HUES48 (cell line): ENCODE measurements at regions not wholly inside any gene's neighbourhood (a gene's known extent, or its start where the extent isn't known, plus 50 kb on each side); places are given as distances from the start of the nearest gene placed in this dataset.

Experiments used
- H3K27ac ChIP-seq: one replicate; pipeline ENCODE4 v1.7.0; 2013; ENCODE audit warnings: low read depth, low read length, inconsistent platforms
- H3K27me3 ChIP-seq: 2 replicates; pipeline ENCODE4 v1.6.1; 2013; ENCODE audit warnings: mild to moderate bottlenecking, low read length; ENCODE audit not compliant: control insufficient read depth, insufficient read depth
- H3K36me3 ChIP-seq: 2 replicates; pipeline ENCODE4 v1.6.1; 2013; ENCODE audit warnings: low read length; ENCODE audit not compliant: control insufficient read depth, insufficient read depth
- H3K4me1 ChIP-seq: 2 replicates; pipeline ENCODE4 v1.6.1; 2013; ENCODE audit warnings: mild to moderate bottlenecking, low read length; ENCODE audit not compliant: control insufficient read depth, insufficient read depth
- H3K4me3 ChIP-seq: 2 replicates; pipeline ENCODE4 v1.5.1; 2013; ENCODE audit warnings: mild to moderate bottlenecking, low read depth, low read length
- H3K9ac ChIP-seq: 2 replicates; pipeline ENCODE4 v1.6.1; 2013; ENCODE audit warnings: mild to moderate bottlenecking, low read depth, low read length, moderate library complexity
- H3K9me3 ChIP-seq: 2 replicates; pipeline ENCODE4 v1.6.1; 2013; ENCODE audit warnings: low read length; ENCODE audit not compliant: control insufficient read depth, insufficient read depth

GRCh38 chr11:97325693-97326092 lies 935.9 kb downstream of the JRKL start:
- Histone ChIP-seq H3K9me3 (no peaks in the 10 kb centered on the region), H3K4me3 (no peak overlapping the region), H3K27ac (no peak overlapping the region), H3K36me3 (no peaks in the 10 kb centered on the region), H3K9ac (no peak overlapping the region), H3K4me1 (no peaks in the 10 kb centered on the region), H3K27me3 (no peaks in the 10 kb centered on the region)

- no peaks in the 10 kb centered on the region for H3K9me3 ChIP-seq
- H3K36me3 ChIP-seq = no peaks in the 10 kb centered on the region
- H3K9ac ChIP-seq = no peak overlapping the region
- no peaks in the 10 kb centered on the region for H3K4me1 ChIP-seq
- no peaks in the 10 kb centered on the region for H3K27me3 ChIP-seq
- no peak overlapping the region for H3K4me3 ChIP-seq
- no peak overlapping the region for H3K27ac ChIP-seq
Observed at GRCh38 chr11:97332271-97332670, 942.5 kb downstream of the JRKL start.

- H3K4me3 ChIP-seq = no peak overlapping the region
- no peaks in the 10 kb centered on the region for H3K4me1 ChIP-seq
- H3K27me3 ChIP-seq = no peaks in the 10 kb centered on the region
- no peak overlapping the region for H3K9ac ChIP-seq
- no peaks in the 10 kb centered on the region for H3K9me3 ChIP-seq
- H3K27ac ChIP-seq = no peak overlapping the region
- H3K36me3 ChIP-seq = no peaks in the 10 kb centered on the region
Observed at GRCh38 chr11:97336064-97336463, 946.3 kb downstream of the JRKL start.

GRCh38 chr11:97345032-97345431 lies 955.2 kb downstream of the JRKL start:
- no peaks in the 10 kb centered on the region for H3K27me3 ChIP-seq
- H3K4me1 ChIP-seq = peaks cover 13% of the 10 kb centered on the region; the same call in 1 of the 2 replicates
- H3K9ac ChIP-seq = no peak overlapping the region
- H3K36me3 ChIP-seq = no peaks in the 10 kb centered on the region
- H3K4me3 ChIP-seq = no peak overlapping the region
- H3K27ac ChIP-seq = no peak overlapping the region
- no peaks in the 10 kb centered on the region for H3K9me3 ChIP-seq

- Histone ChIP-seq H3K4me3 (no peak overlapping the region), H3K9me3 (no peaks in the 10 kb centered on the region), H3K36me3 (no peaks in the 10 kb centered on the region), H3K27me3 (no peaks in the 10 kb centered on the region), H3K27ac (peak overlapping the region; percentile 9), H3K4me1 (peaks cover 18% of the 10 kb centered on the region), H3K9ac (no peak overlapping the region)
Observed at GRCh38 chr11:97349201-97349600, 959.4 kb downstream of the JRKL start.

GRCh38 chr11:97351939-97352338 lies 962.1 kb downstream of the JRKL start:
- no peak overlapping the region for H3K27ac ChIP-seq
- no peaks in the 10 kb centered on the region for H3K36me3 ChIP-seq
- H3K4me1 ChIP-seq = peaks cover 23% of the 10 kb centered on the region

GRCh38 chr11:97354026-97354425 lies 964.2 kb downstream of the JRKL start:
- Histone ChIP-seq H3K9ac (no peak overlapping the region), H3K27me3 (no peaks in the 10 kb centered on the region), H3K27ac (peak overlapping the region; percentile 29), H3K4me3 (no peak overlapping the region), H3K36me3 (no peaks in the 10 kb centered on the region), H3K9me3 (no peaks in the 10 kb centered on the region), H3K4me1 (peaks cover 16% of the 10 kb centered on the region)

More at GRCh38 chr11:97351939-97352338, 962.1 kb downstream of the JRKL start:
- no peak overlapping the region for H3K4me3 ChIP-seq
- H3K27me3 ChIP-seq = no peaks in the 10 kb centered on the region
- no peak overlapping the region for H3K9ac ChIP-seq
- H3K9me3 ChIP-seq = no peaks in the 10 kb centered on the region

GRCh38 chr11:97354576-97354975 lies 964.8 kb downstream of the JRKL start:
- H3K27me3 ChIP-seq = no peaks in the 10 kb centered on the region

GRCh38 chr11:97355230-97355629 lies 965.4 kb downstream of the JRKL start:
- no peaks in the 10 kb centered on the region for H3K36me3 ChIP-seq
- no peak overlapping the region for H3K27ac ChIP-seq
- H3K9ac ChIP-seq = no peak overlapping the region
- no peak overlapping the region for H3K4me3 ChIP-seq
- peaks cover 10% of the 10 kb centered on the region for H3K4me1 ChIP-seq
- no peaks in the 10 kb centered on the region for H3K9me3 ChIP-seq
- no peaks in the 10 kb centered on the region for H3K27me3 ChIP-seq

More at GRCh38 chr11:97354576-97354975, 964.8 kb downstream of the JRKL start:
- H3K9ac ChIP-seq = no peak overlapping the region
- no peak overlapping the region for H3K27ac ChIP-seq
- H3K36me3 ChIP-seq = no peaks in the 10 kb centered on the region
- no peak overlapping the region for H3K4me3 ChIP-seq
- H3K9me3 ChIP-seq = no peaks in the 10 kb centered on the region
- peaks cover 10% of the 10 kb centered on the region for H3K4me1 ChIP-seq

GRCh38 chr11:97356144-97356543 lies 966.3 kb downstream of the JRKL start:
- Histone ChIP-seq H3K27me3 (no peaks in the 10 kb centered on the region), H3K4me3 (no peak overlapping the region), H3K9me3 (no peaks in the 10 kb centered on the region), H3K36me3 (no peaks in the 10 kb centered on the region), H3K9ac (no peak overlapping the region), H3K27ac (no peak overlapping the region), H3K4me1 (peaks cover 10% of the 10 kb centered on the region)

GRCh38 chr11:97359016-97359415 lies 969.2 kb downstream of the JRKL start:
- Histone ChIP-seq H3K27me3 (no peaks in the 10 kb centered on the region), H3K36me3 (no peaks in the 10 kb centered on the region), H3K9me3 (no peaks in the 10 kb centered on the region), H3K4me1 (peaks cover 5% of the 10 kb centered on the region; the same call in 1 of the 2 replicates), H3K27ac (no peak overlapping the region), H3K9ac (no peak overlapping the region), H3K4me3 (no peak overlapping the region)
